HG02610 (cell line): ENCODE measurements at regions not wholly inside any gene's neighbourhood (a gene's known extent, or its start where the extent isn't known, plus 50 kb on each side); places are given as distances from the start of the nearest gene placed in this dataset.

Experiments
- ATAC-seq: cut with Tn5 transposase; IDR thresholded peaks from one replicate; pipeline ENCODE4 v1.9.1; 2021; ENCODE audit warnings: mild to moderate bottlenecking, moderate library complexity; ENCODE audit not compliant: unreplicated experiment

GRCh38 chr15:97837896-97838295 is 122.6 kb upstream of the ARRDC4 start:
- no peak for ATAC-seq

- ATAC-seq = no peak
Observed at GRCh38 chr15:97838606-97839210, 121.8 kb upstream of the ARRDC4 start.

GRCh38 chr15:97840501-97840900 is 120.0 kb upstream of the ARRDC4 start:
- ATAC-seq = no peak

- no peak for ATAC-seq
Observed at GRCh38 chr15:97841558-97841957, 118.9 kb upstream of the ARRDC4 start.

GRCh38 chr15:97849183-97849582 is 111.3 kb upstream of the ARRDC4 start:
- no peak for ATAC-seq

GRCh38 chr15:97858296-97858695 is 102.2 kb upstream of the ARRDC4 start:
- ATAC-seq = no peak

GRCh38 chr15:97861529-97862260 is 98.8 kb upstream of the ARRDC4 start:
- ATAC-seq = no peak

- ATAC-seq = no peak
Observed at GRCh38 chr15:97866959-97867358, 93.5 kb upstream of the ARRDC4 start.

- no peak for ATAC-seq
Observed at GRCh38 chr15:97867870-97868269, 92.6 kb upstream of the ARRDC4 start.

- no peak for ATAC-seq
Observed at GRCh38 chr15:97868981-97869380, 91.5 kb upstream of the ARRDC4 start.

GRCh38 chr15:97870771-97871170 is 89.7 kb upstream of the ARRDC4 start:
- no peak for ATAC-seq

- no peak for ATAC-seq
Observed at GRCh38 chr15:97874139-97874538, 86.4 kb upstream of the ARRDC4 start.

GRCh38 chr15:97875025-97875512 is 85.4 kb upstream of the ARRDC4 start:
- no peak for ATAC-seq

GRCh38 chr15:97875513-97876280 is 84.8 kb upstream of the ARRDC4 start:
- no peak for ATAC-seq

- no peak for ATAC-seq
Observed at GRCh38 chr15:97876281-97876675, 84.2 kb upstream of the ARRDC4 start.

- ATAC-seq = no peak
Observed at GRCh38 chr15:97881346-97881965, 79.0 kb upstream of the ARRDC4 start.

- no peak for ATAC-seq
Observed at GRCh38 chr15:97884513-97885131, 75.9 kb upstream of the ARRDC4 start.

- no peak for ATAC-seq
Observed at GRCh38 chr15:97890307-97890706, 70.2 kb upstream of the ARRDC4 start.

- no peak for ATAC-seq
Observed at GRCh38 chr15:97892167-97892938, 68.2 kb upstream of the ARRDC4 start.

- no peak for ATAC-seq
Observed at GRCh38 chr15:97893967-97894366, 66.5 kb upstream of the ARRDC4 start.
